HG02642 (cell line): ENCODE measurements at regions not wholly inside any gene's neighbourhood (a gene's known extent, or its start where the extent isn't known, plus 50 kb on each side); places are given as distances from the start of the nearest gene placed in this dataset.
"Not testable (repeated sequence)": the region's sequence is repeated elsewhere in the genome, so short reads cannot be mapped to it uniquely, and the experiment has no call there.

Experiments
- ATAC-seq: cut with Tn5 transposase; IDR thresholded peaks from one replicate; pipeline ENCODE4 v1.9.1; 2021; ENCODE audit warnings: mild to moderate bottlenecking; ENCODE audit not compliant: unreplicated experiment, poor library complexity

GRCh38 chr6:3919849-3920248 lies 70.7 kb downstream of the FAM50B start:
- no peak for ATAC-seq

GRCh38 chr6:3920321-3920720 lies 71.1 kb downstream of the FAM50B start:
- ATAC-seq = no peak

GRCh38 chr6:3921663-3922062 lies 72.5 kb downstream of the FAM50B start:
- ATAC-seq = no peak

- not testable (repeated sequence) for ATAC-seq
Observed at GRCh38 chr6:3922619-3923018, 73.4 kb downstream of the FAM50B start.

- not testable (repeated sequence) for ATAC-seq
Observed at GRCh38 chr6:3925223-3926149, 76.3 kb downstream of the FAM50B start.

- ATAC-seq = no peak
Observed at GRCh38 chr6:3926150-3926482, 76.9 kb downstream of the FAM50B start.

GRCh38 chr6:3928111-3928510 lies 78.9 kb downstream of the FAM50B start:
- ATAC-seq = no peak

- ATAC-seq = no peak
Observed at GRCh38 chr6:3929281-3929798, 80.2 kb downstream of the FAM50B start.

- no peak for ATAC-seq
Observed at GRCh38 chr6:3937438-3937837, 88.3 kb downstream of the FAM50B start.

- no peak for ATAC-seq
Observed at GRCh38 chr6:3938715-3939367, 89.7 kb downstream of the FAM50B start.

- no peak for ATAC-seq
Observed at GRCh38 chr6:3939368-3939958, 90.3 kb downstream of the FAM50B start.

GRCh38 chr6:3939964-3940363 lies 90.8 kb downstream of the FAM50B start:
- ATAC-seq = no peak

- no peak for ATAC-seq
Observed at GRCh38 chr6:3940703-3941102, 91.5 kb downstream of the FAM50B start.

GRCh38 chr6:3943331-3943765 lies 94.2 kb downstream of the FAM50B start:
- ATAC-seq = no peak

GRCh38 chr6:3944246-3944645 lies 95.1 kb downstream of the FAM50B start:
- no peak for ATAC-seq

GRCh38 chr6:3946778-3947177 lies 97.6 kb downstream of the FAM50B start:
- no peak for ATAC-seq

GRCh38 chr6:3948866-3949265 lies 99.7 kb downstream of the FAM50B start:
- no peak for ATAC-seq

GRCh38 chr6:3949521-3949920 lies 100.3 kb downstream of the FAM50B start:
- ATAC-seq = no peak

GRCh38 chr6:3956054-3956453 lies 106.9 kb downstream of the FAM50B start:
- no peak for ATAC-seq

- ATAC-seq = no peak
Observed at GRCh38 chr6:3957321-3957720, 108.1 kb downstream of the FAM50B start.

GRCh38 chr6:3958255-3958654 lies 109.1 kb downstream of the FAM50B start:
- no peak for ATAC-seq
